ENCODE measurements at regions not wholly inside any gene's neighbourhood (a gene's known extent, or its start where the extent isn't known, plus 50 kb on each side); places are given as distances from the start of the nearest gene placed in this dataset.

GRCh38 chrY:13168257-13168656 lies 263.6 kb downstream of the DDX3Y start:
- no peak for DNase-seq
